NCI-H1105 treated with DMSO at 0.1 percent for 48 hours (cell line): ENCODE measurements at regions not wholly inside any gene's neighbourhood (a gene's known extent, or its start where the extent isn't known, plus 50 kb on each side); places are given as distances from the start of the nearest gene placed in this dataset.
"Not testable (repeated sequence)": the region's sequence is repeated elsewhere in the genome, so short reads cannot be mapped to it uniquely, and the experiment has no call there.

Experiments used
- DNase-seq: peaks from one replicate; lab custom pipeline; 2025; lab: John Stamatoyannopoulos, UW

- DNase-seq = no peak
Measured at GRCh38 chr1:238764779-238765178, 621.6 kb upstream of the CHRM3 start.

- DNase-seq = no peak
Measured at GRCh38 chr1:238753252-238753651, 633.1 kb upstream of the CHRM3 start.

GRCh38 chr1:238752327-238752726, 634.0 kb upstream of the CHRM3 start:
- DNase-seq = no peak

GRCh38 chr1:238745069-238745468, 641.3 kb upstream of the CHRM3 start:
- no peak for DNase-seq

GRCh38 chr1:238738892-238739291, 647.5 kb upstream of the CHRM3 start:
- DNase-seq = no peak

- DNase-seq = no peak
Measured at GRCh38 chr1:238727670-238728069, 658.7 kb upstream of the CHRM3 start.

GRCh38 chr1:238722812-238723211, 663.6 kb upstream of the CHRM3 start:
- no peak for DNase-seq

- no peak for DNase-seq
Measured at GRCh38 chr1:238710697-238711096, 675.7 kb upstream of the CHRM3 start.

- no peak for DNase-seq
Measured at GRCh38 chr1:238701024-238701423, 685.3 kb upstream of the CHRM3 start.

- no peak for DNase-seq
Measured at GRCh38 chr1:238690415-238690814, 696.0 kb upstream of the CHRM3 start.

GRCh38 chr1:238684576-238684975, 701.8 kb upstream of the CHRM3 start:
- DNase-seq = not testable (repeated sequence)

GRCh38 chr1:238681451-238681850, 704.9 kb upstream of the CHRM3 start:
- no peak for DNase-seq

GRCh38 chr1:238681021-238681420, 705.3 kb upstream of the CHRM3 start:
- DNase-seq = no peak

- no peak for DNase-seq
Measured at GRCh38 chr1:238677567-238677966, 708.8 kb upstream of the CHRM3 start.

GRCh38 chr1:238675221-238675620, 711.1 kb upstream of the CHRM3 start:
- DNase-seq = no peak

GRCh38 chr1:238674316-238674715, 712.1 kb upstream of the CHRM3 start:
- no peak for DNase-seq

GRCh38 chr1:238673561-238673960, 712.8 kb upstream of the CHRM3 start:
- no peak for DNase-seq

- DNase-seq = no peak
Measured at GRCh38 chr1:238672806-238673205, 713.6 kb upstream of the CHRM3 start.

- no peak for DNase-seq
Measured at GRCh38 chr1:238672262-238672661, 714.1 kb upstream of the CHRM3 start.

- no peak for DNase-seq
Measured at GRCh38 chr1:238664139-238664538, 722.2 kb upstream of the CHRM3 start.

GRCh38 chr1:238660849-238661248, 725.5 kb upstream of the CHRM3 start:
- DNase-seq = no peak

- DNase-seq = no peak
Measured at GRCh38 chr1:238658763-238659162, 727.6 kb upstream of the CHRM3 start.

- DNase-seq = no peak
Measured at GRCh38 chr1:238653693-238654321, 732.6 kb upstream of the CHRM3 start.

- DNase-seq = no peak
Measured at GRCh38 chr1:238652346-238652968, 733.9 kb upstream of the CHRM3 start.
